ENCODE measurements at regions not wholly inside any gene's neighbourhood (a gene's known extent, or its start where the extent isn't known, plus 50 kb on each side); places are given as distances from the start of the nearest gene placed in this dataset.
"Not testable (repeated sequence)": the region's sequence is repeated elsewhere in the genome, so short reads cannot be mapped to it uniquely, and the experiment has no call there.

- no peak for DNase-seq
Observed at GRCh38 chr6:90676516-90677300, 89.8 kb upstream of the MAP3K7 start.

GRCh38 chr6:90675107-90675506 lies 88.2 kb upstream of the MAP3K7 start:
- DNase-seq, result not testable (repeated sequence)

GRCh38 chr6:90674077-90674476 lies 87.2 kb upstream of the MAP3K7 start:
- not testable (repeated sequence) for DNase-seq

GRCh38 chr6:90669846-90670245 lies 83.0 kb upstream of the MAP3K7 start:
- no peak for DNase-seq

- no peak for DNase-seq
Observed at GRCh38 chr6:90669420-90669819, 82.5 kb upstream of the MAP3K7 start.

GRCh38 chr6:90668141-90668540 lies 81.3 kb upstream of the MAP3K7 start:
- no peak for DNase-seq

GRCh38 chr6:90663873-90664272 lies 77.0 kb upstream of the MAP3K7 start:
- DNase-seq, result no peak

GRCh38 chr6:90663106-90663505 lies 76.2 kb upstream of the MAP3K7 start:
- no peak for DNase-seq

- no peak for DNase-seq
Observed at GRCh38 chr6:90660931-90661330, 74.1 kb upstream of the MAP3K7 start.

GRCh38 chr6:90658497-90658896 lies 71.6 kb upstream of the MAP3K7 start:
- no peak for DNase-seq

- DNase-seq, result no peak
Observed at GRCh38 chr6:90656325-90656724, 69.5 kb upstream of the MAP3K7 start.

GRCh38 chr6:90654806-90655205 lies 67.9 kb upstream of the MAP3K7 start:
- DNase-seq, result no peak

- no peak for DNase-seq
Observed at GRCh38 chr6:90654166-90654565, 67.3 kb upstream of the MAP3K7 start.

GRCh38 chr6:90653750-90654149 lies 66.9 kb upstream of the MAP3K7 start:
- DNase-seq, result no peak

GRCh38 chr6:90650041-90650940 lies 63.4 kb upstream of the MAP3K7 start:
- DNase-seq, result no peak

- no peak for DNase-seq
Observed at GRCh38 chr6:90648873-90649272, 62.0 kb upstream of the MAP3K7 start.

- DNase-seq, result no peak
Observed at GRCh38 chr6:90646940-90647339, 60.1 kb upstream of the MAP3K7 start.

GRCh38 chr6:90645634-90646033 lies 58.8 kb upstream of the MAP3K7 start:
- no peak for DNase-seq

GRCh38 chr6:90644492-90644891 lies 57.6 kb upstream of the MAP3K7 start:
- no peak for DNase-seq

GRCh38 chr6:90643381-90643780 lies 56.5 kb upstream of the MAP3K7 start:
- DNase-seq, result no peak

- DNase-seq, result no peak
Observed at GRCh38 chr6:90637320-90637719, 50.4 kb upstream of the MAP3K7 start.
